ENCODE measurements at regions not wholly inside any gene's neighbourhood (a gene's known extent, or its start where the extent isn't known, plus 50 kb on each side); places are given as distances from the start of the nearest gene placed in this dataset.

GRCh38 chrX:124475358-124475757 lies 129.0 kb downstream of the SH2D1A start:
- H3K27me3 ChIP-seq (replicated peaks in 1 of 4; ENCODE audit: control insufficient read depth in 3 of 4, extremely low read depth in 1 of 4, insufficient read depth in 3 of 4, low read length in 3 of 4): no peaks in the 10 kb centered on the region
- no peak overlapping the region for H3K56ac ChIP-seq (replicated peaks; ENCODE audit: insufficient read length, low read depth, low read length)
- no peaks in the 10 kb centered on the region for H3K36me3 ChIP-seq (ENCODE audit: control insufficient read depth in 2 of 4, insufficient read depth in 4 of 4, low read length in 3 of 4)
- DNase-seq (ENCODE audit: low read depth in 1 of 2, low spot score in 2 of 2) (no peak), FAIRE-seq (no peak)
- H3K14ac ChIP-seq (ENCODE audit: insufficient read length): no peak overlapping the region
- H2AFZ ChIP-seq (ENCODE audit: low read length): no peak overlapping the region
- CTCF ChIA-PET (ENCODE audit: partially characterized antibody): no interaction called here
- POLR2A ChIA-PET (ENCODE audit: partially characterized antibody): no interaction called here
- H3K18ac ChIP-seq (ENCODE audit: extremely low read depth, low read length): no peak overlapping the region
- H3K4ac ChIP-seq (replicated peaks; ENCODE audit: insufficient read length, low read depth, low read length): no peak overlapping the region
- no peak for TF ChIP-seq SUZ12 (IDR thresholded peaks at IDR 0.05; ENCODE audit: low read length)
- TF ChIP-seq SP2 (IDR thresholded peaks at IDR 0.05; ENCODE audit: low read length): no peak
- TF ChIP-seq SP1 (IDR thresholded peaks at IDR 0.05; ENCODE audit: low read depth, low read length): no peak
- TF ChIP-seq TBP (IDR thresholded peaks at IDR 0.05; ENCODE audit: low read depth, low read length): no peak
- no peak for TF ChIP-seq JUND (IDR thresholded peaks at IDR 0.05; ENCODE audit: low read length)
- H3K79me2 ChIP-seq (ENCODE audit: control insufficient read depth in 1 of 2, insufficient read depth in 2 of 2, low read length in 2 of 2): no peaks in the 10 kb centered on the region
- H3K23me2 ChIP-seq (ENCODE audit: low read depth, low read length): no peaks in the 10 kb centered on the region
- H2AK5ac ChIP-seq (ENCODE audit: low read depth, low read length): no peak overlapping the region
- WGBS, 2 experiments (ENCODE audit: extremely low coverage in 1 of 2, insufficient coverage in 1 of 2, insufficient read length in 1 of 2, insufficient replicate concordance in 2 of 2, low coverage in 1 of 2, low lambda C conversion rate in 2 of 2, missing lambda C conversion rate in 1 of 2): 71% methylated on average over 1 of the region's 2 CpGs; no CpG with 5 or more reads in 1 of the 2 experiments
- H4K8ac ChIP-seq (ENCODE audit: extremely low read depth, insufficient read depth, low read length): no peak overlapping the region
- no peak overlapping the region for H2BK20ac ChIP-seq (ENCODE audit: low read length)
- H3K27ac ChIP-seq (ENCODE audit: low read depth, low read length): no peak overlapping the region
- no peak overlapping the region for H3K9ac ChIP-seq (replicated peaks in 1 of 4; ENCODE audit: extremely low read depth in 1 of 4, low read depth in 3 of 4, low read length in 3 of 4)
- H2BK12ac ChIP-seq (ENCODE audit: low read depth, low read length): no peak overlapping the region
- no peak overlapping the region for H4K91ac ChIP-seq (replicated peaks; ENCODE audit: insufficient read length, low read length)
- no peaks in the 10 kb centered on the region for H3K4me1 ChIP-seq (replicated peaks in 1 of 4; ENCODE audit: control insufficient read depth in 3 of 4, insufficient read depth in 4 of 4, low read length in 3 of 4)
- no peak overlapping the region for H3K23ac ChIP-seq (ENCODE audit: insufficient read length)
- H4K5ac ChIP-seq (ENCODE audit: insufficient read length, low read depth, low read length): no peak overlapping the region
- H4K20me1 ChIP-seq (replicated peaks in 1 of 2; ENCODE audit: control insufficient read depth in 1 of 2, insufficient read depth in 2 of 2, low read length in 2 of 2): no peaks in the 10 kb centered on the region
- no peaks in the 10 kb centered on the region for H3K9me3 ChIP-seq (ENCODE audit: insufficient read depth in 2 of 2, low read depth in 1 of 2, low read length in 1 of 2)
- no peak overlapping the region for H2BK120ac ChIP-seq (replicated peaks; ENCODE audit: low read depth, low read length)
- no peak overlapping the region for H2BK5ac ChIP-seq (ENCODE audit: low read depth, low read length)
- no peak overlapping the region for H3K4me3 ChIP-seq (ENCODE audit: extremely low read depth in 1 of 4, insufficient read depth in 2 of 4, low read depth in 3 of 4, low read length in 4 of 4)
- no peak overlapping the region for H2BK15ac ChIP-seq (ENCODE audit: low read length)
- H3K79me1 ChIP-seq (ENCODE audit: low read depth, low read length): no peaks in the 10 kb centered on the region
- no peak overlapping the region for H3K4me2 ChIP-seq (ENCODE audit: insufficient read depth in 1 of 2, low read depth in 2 of 2, low read length in 2 of 2)

Measured in H1 (cell line).